ENCODE measurements at regions not wholly inside any gene's neighbourhood (a gene's known extent, or its start where the extent isn't known, plus 50 kb on each side); places are given as distances from the start of the nearest gene placed in this dataset.

GRCh38 chr12:103011974-103012763 is 54.7 kb downstream of the ASCL1 start:
- no peak for DNase-seq

GRCh38 chr12:103012884-103013283 is 55.4 kb downstream of the ASCL1 start:
- no peak for DNase-seq

GRCh38 chr12:103013741-103014300 is 56.3 kb downstream of the ASCL1 start:
- DNase-seq: no peak

GRCh38 chr12:103016381-103016780 is 58.9 kb downstream of the ASCL1 start:
- DNase-seq: no peak

- no peak for DNase-seq
These were observed 63.4 kb downstream of the ASCL1 start for GRCh38 chr12:103020839-103021238.

- DNase-seq: no peak
These were observed 64.2 kb downstream of the ASCL1 start for GRCh38 chr12:103021538-103022218.

GRCh38 chr12:103024650-103025049 is 67.2 kb downstream of the ASCL1 start:
- DNase-seq: no peak

GRCh38 chr12:103026643-103027042 is 69.2 kb downstream of the ASCL1 start:
- DNase-seq: peak; percentile 10 to 12

GRCh38 chr12:103028881-103029639 is 71.6 kb downstream of the ASCL1 start:
- no peak for DNase-seq

- DNase-seq: no peak
These were observed 79.2 kb downstream of the ASCL1 start for GRCh38 chr12:103036581-103037214.

- no peak for DNase-seq
These were observed 86.3 kb downstream of the ASCL1 start for GRCh38 chr12:103043531-103044486.

- DNase-seq: no peak
These were observed 88.7 kb downstream of the ASCL1 start for GRCh38 chr12:103046154-103046553.

GRCh38 chr12:103050273-103050672 is 92.8 kb downstream of the ASCL1 start:
- no peak for DNase-seq

GRCh38 chr12:103053089-103053488 is 95.6 kb downstream of the ASCL1 start:
- no peak for DNase-seq

- no peak for DNase-seq
These were observed 116.2 kb downstream of the ASCL1 start for GRCh38 chr12:103073630-103074029.

GRCh38 chr12:103075848-103076247 is 118.4 kb downstream of the ASCL1 start:
- no peak for DNase-seq

GRCh38 chr12:103077108-103077773 is 119.8 kb downstream of the ASCL1 start:
- no peak for DNase-seq

GRCh38 chr12:103085541-103085940 is 128.1 kb downstream of the ASCL1 start:
- no peak for DNase-seq

- DNase-seq: no peak
These were observed 129.0 kb downstream of the ASCL1 start for GRCh38 chr12:103086471-103086870.

GRCh38 chr12:103093499-103094106 is 136.1 kb downstream of the ASCL1 start:
- no peak for DNase-seq

Data from right lung (tissue), 2 donors.